HCEC 1CT (cell line): ENCODE measurements at regions not wholly inside any gene's neighbourhood (a gene's known extent, or its start where the extent isn't known, plus 50 kb on each side); places are given as distances from the start of the nearest gene placed in this dataset.
"Not testable (repeated sequence)": the region's sequence is repeated elsewhere in the genome, so short reads cannot be mapped to it uniquely, and the experiment has no call there.

ENCODE experiments used
- DNase-seq: peaks from one replicate; pipeline ENCODE4 v3.0.0-alpha.2; 2017

DNA sequence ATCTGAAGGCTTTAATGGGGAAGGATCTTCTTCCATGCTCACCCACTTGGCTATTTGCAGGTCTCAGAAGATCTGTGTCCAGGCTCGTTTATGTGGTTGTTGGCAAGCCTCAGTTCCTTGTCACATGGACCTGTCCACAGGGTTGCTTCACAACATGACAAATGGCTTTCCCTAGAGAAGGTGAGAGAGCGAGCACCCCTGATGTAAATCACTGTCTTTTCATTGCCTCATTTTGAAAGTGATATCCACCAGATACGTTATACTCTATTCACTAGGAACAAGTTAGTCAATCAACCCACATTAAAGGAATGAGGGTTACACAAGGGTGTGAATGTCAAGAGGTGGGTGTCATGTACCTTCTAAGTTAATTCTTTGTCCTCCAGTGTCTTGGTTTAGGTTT lies 433.3 kb downstream of the RPS6KC1 start:
- no peak for DNase-seq

DNA sequence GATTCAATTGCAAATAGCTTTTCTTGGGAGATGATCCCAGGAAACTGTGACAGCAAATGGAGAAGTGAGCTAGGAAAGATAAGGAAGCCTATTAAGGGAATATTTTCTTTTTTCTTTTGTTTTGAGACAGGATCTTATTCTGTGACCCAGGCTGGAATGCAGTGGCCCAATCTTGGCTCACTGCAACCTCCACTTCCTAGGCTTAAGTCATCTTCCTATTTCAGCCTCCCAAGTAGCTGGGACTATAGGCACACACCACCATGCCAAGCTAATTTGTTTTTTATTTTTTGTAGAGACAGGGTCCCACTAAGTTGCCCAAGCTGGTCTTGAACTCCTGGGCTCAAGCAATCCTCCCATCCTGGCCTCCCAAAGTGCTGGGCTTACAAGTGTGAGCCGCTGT lies 433.7 kb downstream of the RPS6KC1 start:
- DNase-seq: no peak

DNA sequence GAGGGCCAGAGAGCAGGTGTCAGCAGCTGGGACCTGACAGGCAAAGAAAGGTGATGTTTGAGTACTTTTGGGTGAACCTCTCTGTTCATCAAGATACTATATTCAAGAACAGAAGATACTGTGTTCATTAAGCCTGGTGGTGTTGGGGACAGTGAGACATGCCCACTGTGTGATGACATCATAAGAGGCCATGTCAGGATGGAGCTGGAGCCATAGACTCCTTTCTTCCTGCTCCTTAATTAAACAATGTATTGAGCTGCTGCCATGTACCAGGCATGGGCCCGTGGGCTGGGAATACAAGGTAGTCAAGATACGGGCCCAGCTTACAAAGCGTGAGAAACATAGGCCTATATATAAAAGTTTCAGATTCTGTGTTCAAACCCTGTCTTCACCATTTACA lies 435.4 kb downstream of the RPS6KC1 start:
- DNase-seq: no peak

DNA sequence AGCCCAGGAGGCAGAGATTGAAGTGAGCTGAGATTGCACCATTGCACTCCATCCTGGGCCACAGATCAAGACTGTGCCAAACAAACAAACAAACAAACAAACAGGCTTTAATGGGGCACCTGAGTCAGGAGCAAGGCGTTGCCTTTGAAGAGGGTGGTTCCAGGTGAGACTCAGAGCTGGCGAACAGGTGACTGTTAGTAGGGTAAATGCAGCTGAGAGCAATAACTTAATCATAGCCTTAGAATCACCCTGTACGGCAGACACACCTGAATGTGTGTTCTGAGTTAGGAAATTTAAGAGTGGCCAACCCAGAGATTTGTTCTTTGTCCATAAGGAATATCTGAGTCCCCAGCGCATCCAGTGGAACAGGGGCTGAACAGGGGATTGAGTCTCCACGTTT lies 440.4 kb downstream of the RPS6KC1 start:
- DNase-seq: no peak

DNA sequence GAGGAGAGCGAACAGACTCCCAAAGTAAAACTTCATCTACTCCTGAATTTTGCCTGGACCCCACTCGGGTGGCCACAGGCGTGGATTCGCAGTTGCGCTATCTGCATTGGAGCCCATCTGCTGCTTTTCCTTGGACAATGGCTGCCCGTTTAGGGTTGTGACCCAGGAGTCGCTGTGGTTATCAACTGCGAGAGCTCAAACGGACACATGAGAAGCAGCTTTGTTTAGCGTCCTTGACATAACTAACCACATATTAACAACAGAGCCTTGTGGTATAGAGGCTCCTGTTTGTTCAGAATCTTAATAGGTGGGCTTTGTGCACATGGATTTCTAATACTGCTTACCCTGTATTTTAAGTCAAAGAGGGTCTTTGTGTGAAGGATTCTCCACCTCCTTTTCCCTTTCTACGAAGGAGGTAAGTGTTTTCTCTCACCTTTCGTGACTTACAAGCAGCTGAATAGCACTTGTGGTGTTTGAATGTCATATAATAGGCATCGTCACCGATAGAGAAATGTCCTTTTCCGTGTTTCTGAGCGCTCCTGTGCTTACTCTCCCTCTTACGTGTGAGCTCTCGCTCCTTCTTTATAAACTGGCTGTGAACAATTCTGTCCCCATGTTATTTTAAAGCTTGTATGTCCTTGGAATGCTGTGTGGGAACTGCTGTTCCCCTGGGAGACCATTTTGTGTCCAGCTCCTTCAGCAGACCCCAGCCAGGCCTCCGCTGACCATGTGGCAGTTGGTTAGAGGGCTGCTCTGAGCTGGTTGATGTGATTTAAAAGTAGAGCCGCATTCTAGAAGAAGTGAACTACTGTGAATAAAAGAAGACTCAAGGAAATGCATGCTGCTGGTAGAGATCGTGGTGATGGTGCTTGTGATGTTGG lies 441.4 kb downstream of the RPS6KC1 start:
- no peak for DNase-seq

DNA sequence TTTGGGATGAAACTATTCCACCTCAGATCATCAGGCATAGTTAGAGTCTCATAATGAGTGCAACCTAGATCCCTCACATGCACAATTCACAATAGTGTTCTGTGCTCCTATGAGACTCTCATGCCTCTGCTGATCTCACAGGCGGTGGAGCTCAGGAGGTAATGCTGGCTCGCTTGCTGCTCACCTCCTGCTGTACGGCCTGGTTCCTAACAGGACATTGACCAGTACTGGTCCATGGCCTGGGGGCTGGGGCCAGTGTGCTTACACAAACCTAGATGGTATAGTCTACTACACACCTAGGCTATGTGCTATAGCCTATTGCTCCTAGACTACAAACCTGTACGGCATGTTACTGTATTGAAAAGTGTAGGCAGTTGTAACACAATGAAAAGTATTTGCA lies 448.4 kb downstream of the RPS6KC1 start:
- no peak for DNase-seq

DNA sequence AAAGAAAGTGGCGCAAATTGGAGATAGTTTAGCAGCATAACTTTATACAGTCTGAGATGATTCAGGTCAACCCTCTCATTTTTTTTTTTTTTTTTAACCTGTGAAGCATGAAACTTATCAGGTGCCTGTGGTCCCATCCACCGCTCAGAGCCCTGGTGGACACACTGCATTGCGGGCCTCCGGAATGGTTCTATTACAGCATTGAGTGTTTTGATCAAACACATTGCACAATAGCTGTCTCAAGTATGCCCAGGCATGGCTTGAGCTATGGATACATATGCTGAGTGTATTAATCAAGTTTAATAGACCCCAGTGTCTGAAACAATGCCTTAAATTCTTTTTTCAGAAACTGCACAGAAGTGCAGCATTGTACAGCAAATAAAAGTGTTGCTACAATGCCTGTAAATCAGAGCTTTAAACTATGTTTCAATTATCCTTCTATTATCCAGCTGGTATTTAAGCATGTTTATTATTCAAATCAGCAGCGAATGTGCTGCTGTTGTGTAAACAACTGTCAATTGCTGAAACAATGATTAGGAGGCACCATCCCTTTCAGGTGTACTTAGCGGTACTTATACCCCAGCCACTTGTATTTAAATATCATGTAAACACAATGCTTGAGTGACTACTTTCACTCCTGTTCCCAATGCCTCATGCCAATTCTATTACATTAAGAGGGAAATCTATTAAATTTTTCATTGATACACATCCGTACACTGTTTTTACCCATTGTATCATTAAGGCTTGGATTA lies 456.6 kb downstream of the RPS6KC1 start:
- no peak for DNase-seq

DNA sequence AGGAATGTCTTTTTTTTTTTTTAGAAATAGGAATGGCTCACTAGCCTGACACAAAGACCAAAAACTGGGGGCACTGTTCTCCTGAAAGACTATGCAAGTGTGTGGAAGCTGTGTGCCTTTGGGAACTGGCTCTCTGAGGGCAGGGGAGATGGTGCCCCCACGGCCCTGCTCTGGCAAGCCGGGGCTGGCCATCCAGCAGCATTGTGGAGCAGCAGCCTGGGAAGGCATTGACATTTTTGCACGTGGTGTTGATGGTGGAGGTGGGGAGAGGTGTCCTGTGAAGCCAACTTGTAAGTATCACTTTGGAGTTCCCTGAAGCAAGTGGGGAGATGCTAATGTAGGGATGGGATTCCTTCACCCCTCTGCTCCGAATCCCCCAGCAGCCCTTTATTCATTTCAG lies 460.1 kb downstream of the RPS6KC1 start:
- DNase-seq: no peak

DNA sequence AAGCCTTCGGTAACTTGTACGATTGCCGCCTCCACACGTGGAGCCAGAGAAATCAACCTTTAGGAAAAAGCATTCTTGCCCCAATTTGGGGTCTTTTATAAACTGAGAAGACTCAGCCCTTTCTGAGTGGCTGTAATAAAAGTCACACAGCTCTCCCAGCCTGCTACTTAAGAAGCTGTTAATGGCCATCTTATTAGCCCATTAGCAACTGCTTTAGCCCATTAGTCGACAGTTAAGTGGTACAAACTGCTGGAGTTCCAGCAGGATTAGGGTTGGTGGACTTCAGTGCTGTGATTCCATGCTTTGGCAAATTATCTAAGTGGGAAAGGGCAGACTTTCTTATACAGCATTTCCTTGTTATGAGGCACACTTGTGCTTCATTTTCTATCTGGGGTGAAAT lies 461.3 kb downstream of the RPS6KC1 start:
- no peak for DNase-seq

DNA sequence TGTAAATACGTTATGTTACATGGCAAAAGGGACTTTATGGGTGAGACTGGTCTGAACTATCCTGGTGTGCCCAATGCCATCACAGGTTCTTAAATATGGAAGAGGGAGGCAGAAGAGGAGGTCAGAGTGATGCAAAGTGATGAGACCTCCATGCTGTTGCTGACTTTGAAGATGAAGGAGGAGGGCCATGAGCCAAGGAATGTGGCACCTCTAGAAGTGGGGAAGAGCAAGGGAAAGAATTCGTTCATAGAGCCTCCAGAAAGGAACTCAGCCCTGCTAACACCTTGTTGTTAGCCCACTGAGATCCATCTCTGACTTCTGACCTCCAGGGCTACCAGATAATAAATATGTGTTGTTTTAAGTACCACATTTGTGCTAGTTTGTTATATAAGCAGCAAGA lies 462.0 kb downstream of the RPS6KC1 start:
- DNase-seq: no peak

DNA sequence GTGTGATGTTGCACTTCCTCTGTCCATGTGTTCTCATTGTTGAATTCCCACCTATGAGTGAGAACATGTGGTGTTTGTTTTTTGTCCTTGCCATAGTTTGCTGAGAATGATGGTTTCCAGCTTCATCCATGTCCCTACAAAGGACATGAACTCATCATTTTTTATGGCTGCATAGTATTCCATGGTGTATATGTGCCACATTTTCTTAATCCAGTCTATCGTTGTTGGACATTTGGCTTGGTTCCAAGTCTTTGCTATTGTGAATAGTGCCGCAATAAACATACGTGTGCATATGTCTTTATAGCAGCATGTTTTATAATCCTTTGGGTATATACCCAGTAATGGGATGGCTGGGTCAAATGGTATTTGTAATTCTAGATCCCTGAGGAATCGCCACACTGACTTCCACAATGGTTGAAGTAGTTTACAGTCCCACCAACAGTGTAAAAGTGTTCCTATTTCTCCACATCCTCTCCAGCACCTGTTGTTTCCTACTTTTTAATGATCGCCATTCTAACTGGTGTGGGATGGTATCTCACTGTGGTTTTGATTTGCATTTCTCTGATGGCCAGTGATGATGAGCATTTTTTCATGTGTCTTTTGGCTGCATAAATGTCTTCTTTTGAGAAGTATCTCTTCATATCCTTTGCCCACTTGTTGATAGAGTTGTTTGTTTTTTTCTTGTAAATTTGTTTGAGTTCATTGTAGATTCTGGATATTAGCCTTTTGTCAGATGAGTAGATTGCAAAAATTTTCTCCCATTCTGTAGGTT lies 463.6 kb downstream of the RPS6KC1 start:
- DNase-seq: not testable (repeated sequence)

DNA sequence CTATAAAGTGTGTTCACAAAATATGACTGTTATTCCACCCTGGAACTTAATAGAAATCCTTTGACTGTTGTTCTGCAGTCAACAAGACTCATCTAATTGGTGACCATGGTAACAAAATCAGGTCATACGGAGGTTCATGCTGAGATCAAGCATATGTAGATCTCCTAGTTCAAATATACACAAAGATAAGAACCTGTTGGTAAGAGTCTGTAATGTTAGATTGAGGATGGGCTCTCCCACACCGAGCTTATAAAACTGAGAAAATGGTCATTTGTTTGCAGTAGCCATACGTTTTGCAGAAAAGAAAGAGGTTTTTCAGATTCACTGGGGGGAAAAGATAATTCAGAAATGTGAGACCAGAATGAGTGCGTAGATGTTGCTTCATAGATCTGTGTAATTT lies 468.1 kb downstream of the RPS6KC1 start:
- DNase-seq: no peak

DNA sequence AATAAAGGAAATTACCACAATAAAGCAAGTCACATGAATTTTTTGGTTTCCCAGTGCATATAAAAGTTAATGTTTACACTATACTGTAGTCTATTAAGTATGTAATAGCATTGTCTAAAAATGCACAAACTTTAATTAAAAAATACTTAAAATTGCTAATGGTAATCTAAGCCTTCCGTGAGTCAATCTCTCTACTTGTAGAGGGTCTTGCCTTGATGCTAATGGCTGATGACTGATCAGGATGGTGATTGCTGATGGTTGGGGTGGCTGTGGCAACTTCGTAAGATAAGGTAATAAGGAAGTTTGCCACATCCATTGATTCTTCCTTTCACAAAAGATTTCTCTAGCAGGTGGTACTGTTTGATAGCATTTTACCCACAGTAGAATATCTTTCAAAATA lies 466.6 kb upstream of the PROX1 start:
- DNase-seq: no peak

DNA sequence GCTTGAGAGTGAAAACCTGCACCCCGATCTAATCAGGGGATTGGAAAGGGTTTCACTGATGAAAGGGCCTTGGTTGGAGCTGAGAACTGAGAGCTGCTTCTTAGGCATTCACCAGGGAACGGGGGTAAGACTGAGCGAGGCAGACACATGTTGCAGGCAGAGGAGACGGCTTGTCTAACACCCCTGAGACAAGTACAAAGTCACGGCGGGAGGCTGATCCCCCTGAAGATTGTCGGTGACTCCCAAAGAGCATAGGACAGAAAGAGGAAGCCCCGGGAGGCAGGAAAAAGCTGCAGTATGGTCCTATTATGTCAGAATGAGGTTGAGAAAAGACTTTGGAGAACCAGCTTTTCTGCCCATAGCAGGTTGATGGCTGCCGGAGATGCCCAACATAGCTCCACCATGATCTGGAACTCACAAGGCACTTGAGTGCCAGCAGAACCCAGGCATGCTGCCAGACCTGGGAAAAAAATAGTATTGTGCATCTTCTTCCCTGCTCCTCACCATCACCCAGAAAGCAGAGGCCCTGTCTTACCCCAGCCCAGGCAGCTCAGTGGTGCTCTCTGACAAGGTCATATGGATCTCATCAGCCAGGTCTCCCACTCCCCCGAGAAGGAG lies 463.9 kb upstream of the PROX1 start:
- no peak for DNase-seq

DNA sequence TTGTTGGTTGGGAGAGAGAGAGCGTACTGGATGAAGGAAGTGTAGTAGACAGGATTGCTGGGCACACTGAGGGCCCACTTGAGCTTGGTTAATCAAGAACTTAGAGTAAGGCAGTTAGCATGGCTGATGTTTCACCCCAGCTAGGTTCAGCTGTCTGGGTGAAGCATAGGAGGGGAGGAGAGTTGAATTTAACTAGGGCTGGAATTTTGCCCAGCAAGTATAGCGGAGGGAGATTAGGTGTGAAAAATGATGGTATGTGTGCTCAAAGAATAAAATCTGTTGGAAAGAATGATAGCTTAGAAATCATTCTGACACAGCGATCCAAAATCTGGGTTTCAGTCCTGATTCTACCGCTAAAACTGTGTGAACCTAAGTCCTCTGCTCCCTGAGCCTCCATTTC lies 461.5 kb upstream of the PROX1 start:
- no peak for DNase-seq

DNA sequence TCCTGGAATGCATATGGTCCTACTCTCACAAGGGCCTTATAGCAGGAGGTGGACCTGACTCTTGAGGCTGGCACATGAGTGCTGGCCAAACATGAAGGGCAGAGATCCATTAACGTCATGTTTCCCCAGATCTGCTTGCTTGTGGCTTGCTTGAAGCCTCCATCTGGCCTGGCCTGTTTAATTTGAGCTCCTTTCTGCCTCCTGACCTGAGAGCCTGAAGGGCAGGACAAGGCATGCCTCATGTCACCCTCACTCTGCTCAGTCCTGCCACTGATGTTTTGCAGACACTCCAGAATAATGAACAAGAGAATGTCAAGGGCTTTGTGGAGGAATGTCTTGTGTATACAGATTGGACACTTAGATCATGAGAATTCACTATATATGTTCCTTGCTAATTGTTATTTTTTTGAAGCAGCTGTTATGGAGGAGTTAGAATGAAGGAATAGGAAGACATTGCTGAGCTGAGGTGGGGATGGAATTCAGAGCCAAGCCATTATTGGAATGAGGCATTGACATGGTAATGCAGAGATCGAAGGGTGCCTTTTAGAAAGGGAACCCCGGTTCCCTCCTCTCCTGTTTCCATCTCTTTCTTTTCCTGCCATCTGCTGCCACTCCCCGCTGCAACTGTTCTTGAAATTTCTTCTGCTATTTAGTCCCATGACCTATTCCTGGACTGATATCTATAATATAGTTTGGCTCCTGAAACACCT lies 457.0 kb upstream of the PROX1 start:
- DNase-seq: no peak

DNA sequence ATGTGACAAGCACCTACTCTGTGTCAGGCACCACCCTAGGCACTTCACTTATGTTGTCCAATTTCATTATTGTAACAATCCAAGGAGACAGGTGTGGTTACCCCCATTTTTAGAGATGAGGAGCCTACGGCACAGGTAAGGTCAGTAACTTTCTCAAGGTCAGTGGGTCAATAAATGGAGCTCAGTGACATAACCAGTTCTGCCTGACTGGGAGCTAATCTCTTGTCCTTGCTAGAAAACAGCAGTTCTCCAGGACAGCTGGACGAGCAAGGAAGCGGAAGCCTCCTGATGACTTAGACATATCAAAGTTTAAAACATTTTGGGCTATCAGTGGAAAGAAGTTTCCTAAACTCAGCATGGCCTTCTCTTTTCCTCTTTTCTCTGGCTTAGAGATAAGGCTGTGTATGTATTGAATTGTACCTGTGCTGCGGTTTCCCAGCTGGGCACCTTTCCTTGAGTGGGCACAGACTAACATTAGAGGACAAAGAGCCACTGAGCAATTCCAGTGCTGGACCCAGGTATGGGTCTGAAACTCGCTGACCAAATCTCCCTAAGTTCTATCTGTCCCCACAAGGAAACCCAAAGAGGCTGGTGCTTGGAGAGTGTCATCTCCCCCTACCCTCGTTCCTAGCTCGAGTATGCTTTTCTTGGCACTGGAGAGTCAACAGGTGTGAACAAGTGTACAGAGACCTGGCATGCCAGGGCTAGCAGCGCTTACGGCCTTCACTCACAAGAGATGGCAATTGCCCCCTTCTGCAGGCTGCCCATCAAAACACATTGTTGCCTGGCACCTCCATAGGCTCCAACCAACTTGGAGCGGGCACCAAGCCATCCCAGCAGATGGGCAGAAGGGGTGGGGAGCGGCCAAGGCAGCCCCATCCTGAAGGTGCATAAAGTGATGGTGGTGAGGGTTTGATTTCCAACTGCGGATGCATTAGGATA lies 456.1 kb upstream of the PROX1 start:
- no peak for DNase-seq

DNA sequence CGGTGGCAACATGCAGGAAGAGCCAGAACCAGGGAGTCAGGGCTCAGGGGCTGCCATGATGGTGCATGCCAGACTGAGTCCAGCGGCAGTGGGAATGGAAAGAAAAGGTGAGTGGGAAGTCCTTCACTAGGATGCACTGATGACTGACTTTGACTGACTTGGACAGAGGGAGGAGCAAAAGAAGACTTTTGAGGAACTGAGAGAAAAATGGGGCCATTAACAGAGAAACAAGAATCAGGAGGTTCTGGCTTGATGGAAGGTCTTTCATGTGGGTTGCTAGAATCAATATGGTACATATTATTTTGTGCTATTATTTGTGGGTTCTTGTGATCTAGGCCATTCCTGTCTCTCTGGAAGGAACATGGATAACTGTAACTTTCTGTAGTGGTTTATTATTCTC lies 454.6 kb upstream of the PROX1 start:
- DNase-seq: no peak

DNA sequence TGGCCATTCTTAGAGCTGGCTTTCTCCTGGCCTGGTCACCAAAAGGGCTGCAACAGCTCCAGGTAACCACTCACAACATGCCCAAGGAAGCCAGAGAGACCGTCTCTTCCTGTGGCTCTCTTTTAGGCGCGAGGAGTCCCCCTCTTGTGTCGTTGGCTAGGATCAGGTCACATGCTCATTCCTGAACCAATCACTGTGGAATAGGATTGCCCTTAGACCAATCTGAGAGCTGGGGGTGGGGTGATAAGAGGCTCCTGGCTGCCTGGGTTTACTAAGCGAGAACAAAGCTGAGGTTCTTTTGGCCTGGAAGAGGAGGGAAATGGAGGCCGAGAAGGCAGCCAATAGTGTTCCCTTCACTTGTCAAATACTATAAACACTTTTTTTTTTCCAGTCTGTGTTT lies 452.1 kb upstream of the PROX1 start:
- DNase-seq: no peak

DNA sequence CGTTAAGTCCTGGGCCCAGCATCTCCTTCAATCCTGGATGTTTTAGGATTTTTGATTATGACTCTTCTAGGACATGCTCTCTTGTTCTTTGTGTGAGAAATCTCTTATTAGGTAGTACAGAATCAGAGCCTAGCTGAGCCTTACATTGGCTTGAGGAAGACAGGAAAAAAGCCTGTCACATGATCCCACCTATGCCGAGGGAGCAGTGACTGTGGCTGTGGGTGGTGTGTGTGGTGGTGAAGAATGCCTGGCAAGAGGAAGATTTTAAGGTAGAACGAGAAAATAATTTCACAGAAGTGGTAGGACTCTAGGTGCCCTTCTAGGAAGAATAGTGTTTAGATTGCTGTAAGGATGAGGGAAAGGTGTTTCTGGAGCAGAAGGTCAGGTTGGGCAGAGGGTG lies 449.5 kb upstream of the PROX1 start:
- no peak for DNase-seq

DNA sequence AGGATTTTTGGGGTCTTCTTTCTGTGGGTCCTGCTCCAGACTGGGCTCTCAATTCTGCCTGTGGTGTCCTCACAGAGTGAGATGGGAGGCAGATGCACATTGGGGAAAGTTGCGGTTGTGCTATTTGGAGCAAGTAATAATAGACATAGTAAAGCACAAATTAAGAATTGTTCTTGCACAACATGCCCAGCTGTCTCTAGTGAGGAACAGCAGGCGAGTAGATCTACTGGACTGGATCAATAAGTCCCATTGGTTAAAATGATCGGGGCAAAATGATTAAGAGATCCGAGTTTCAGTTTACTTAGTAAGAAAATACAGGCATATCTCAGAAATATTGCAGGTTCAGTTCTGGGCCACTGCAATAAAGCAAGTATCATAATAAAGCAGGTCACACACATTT lies 448.3 kb upstream of the PROX1 start:
- DNase-seq: no peak
